Lower leg skin (tissue), 3 donors: ENCODE measurements at regions not wholly inside any gene's neighbourhood (a gene's known extent, or its start where the extent isn't known, plus 50 kb on each side); places are given as distances from the start of the nearest gene placed in this dataset.

ENCODE experiments used
- POLR2A ChIP-seq, 2 donors: fragments of 450-650 bp; IDR thresholded peaks; one replicate each; pipeline ENCODE4 v1.6.1; 2016 to 2017; ENCODE audit warnings: antibody characterized with exemption in 2 of 2, mild to moderate bottlenecking in 1 of 2, moderate library complexity in 1 of 2
- TF ChIP-seq, protein P1 (sequence below), 3 donors: fragments of 450-650 bp; IDR thresholded peaks; one replicate each; pipeline ENCODE4 v1.5.1; 2016; ENCODE audit warnings: antibody characterized with exemption in 3 of 3, mild to moderate bottlenecking in 3 of 3, moderate library complexity in 2 of 3

GRCh38 chr10:20959242-20959641, 62.1 kb upstream of the NEBL start:
- TF ChIP-seq, protein P1, sequence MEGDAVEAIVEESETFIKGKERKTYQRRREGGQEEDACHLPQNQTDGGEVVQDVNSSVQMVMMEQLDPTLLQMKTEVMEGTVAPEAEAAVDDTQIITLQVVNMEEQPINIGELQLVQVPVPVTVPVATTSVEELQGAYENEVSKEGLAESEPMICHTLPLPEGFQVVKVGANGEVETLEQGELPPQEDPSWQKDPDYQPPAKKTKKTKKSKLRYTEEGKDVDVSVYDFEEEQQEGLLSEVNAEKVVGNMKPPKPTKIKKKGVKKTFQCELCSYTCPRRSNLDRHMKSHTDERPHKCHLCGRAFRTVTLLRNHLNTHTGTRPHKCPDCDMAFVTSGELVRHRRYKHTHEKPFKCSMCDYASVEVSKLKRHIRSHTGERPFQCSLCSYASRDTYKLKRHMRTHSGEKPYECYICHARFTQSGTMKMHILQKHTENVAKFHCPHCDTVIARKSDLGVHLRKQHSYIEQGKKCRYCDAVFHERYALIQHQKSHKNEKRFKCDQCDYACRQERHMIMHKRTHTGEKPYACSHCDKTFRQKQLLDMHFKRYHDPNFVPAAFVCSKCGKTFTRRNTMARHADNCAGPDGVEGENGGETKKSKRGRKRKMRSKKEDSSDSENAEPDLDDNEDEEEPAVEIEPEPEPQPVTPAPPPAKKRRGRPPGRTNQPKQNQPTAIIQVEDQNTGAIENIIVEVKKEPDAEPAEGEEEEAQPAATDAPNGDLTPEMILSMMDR (IDR thresholded peaks at IDR 0.05): no peak
- TF ChIP-seq POLR2A (IDR thresholded peaks at IDR 0.05): no peak
